Neuronal stem cell (in vitro differentiated cells): ENCODE measurements at regions not wholly inside any gene's neighbourhood (a gene's known extent, or its start where the extent isn't known, plus 50 kb on each side); places are given as distances from the start of the nearest gene placed in this dataset.

Experiments
- DNase-seq: peaks from one replicate; pipeline ENCODE4 v3.0.0-alpha.2; 2013; ENCODE audit warnings: low spot score
- H2AFZ ChIP-seq: one replicate; pipeline ENCODE4 v1.6.1; 2013; ENCODE audit warnings: mild to moderate bottlenecking, low read length, inconsistent platforms
- H2AK5ac ChIP-seq: 2 replicates; pipeline ENCODE4 v1.6.1; 2013; ENCODE audit warnings: low read depth, mild to moderate bottlenecking, inconsistent platforms, low read length, moderate library complexity, mixed read lengths
- H2BK120ac ChIP-seq: 2 replicates; pipeline ENCODE4 v1.6.1; 2013; ENCODE audit warnings: low read depth, mild to moderate bottlenecking, inconsistent platforms, low read length, moderate library complexity, mixed read lengths
- H2BK12ac ChIP-seq: one replicate; pipeline ENCODE4 v1.6.1; 2013; ENCODE audit warnings: low read length, inconsistent platforms
- H2BK15ac ChIP-seq: 2 replicates; pipeline ENCODE4 v1.6.1; 2013; ENCODE audit warnings: mild to moderate bottlenecking, low read length, inconsistent platforms, mixed read lengths
- H2BK5ac ChIP-seq: one replicate; pipeline ENCODE4 v1.6.1; 2013; ENCODE audit warnings: inconsistent platforms, mild to moderate bottlenecking, low read length, moderate library complexity
- H3K14ac ChIP-seq: one replicate; pipeline ENCODE4 v1.6.1; 2013; ENCODE audit warnings: low read length, inconsistent platforms
- H3K18ac ChIP-seq: 2 replicates; pipeline ENCODE4 v1.6.1; 2013; ENCODE audit warnings: low read length, inconsistent platforms
- H3K23ac ChIP-seq: 2 replicates; pipeline ENCODE4 v1.6.1; 2013; ENCODE audit warnings: low read depth, mild to moderate bottlenecking, mixed read lengths, low read length, inconsistent platforms; ENCODE audit not compliant: poor library complexity
- H3K27ac ChIP-seq: replicated peaks from 3 replicates; pipeline ENCODE4 v1.5.1; 2013; ENCODE audit warnings: low read length, inconsistent platforms
- H3K27me3 ChIP-seq, 3 experiments: 2 replicates each; pipeline ENCODE4 v1.6.1; 2013; ENCODE audit warnings: low read length in 3 of 3, mild to moderate bottlenecking in 2 of 3, inconsistent platforms in 1 of 3, low read depth in 1 of 3, mixed read lengths in 1 of 3, moderate library complexity in 1 of 3; ENCODE audit not compliant: control insufficient read depth in 3 of 3, insufficient read depth in 3 of 3
- H3K36me3 ChIP-seq, 2 donors: replicated peaks in 1 of 2; 2 replicates each; pipeline ENCODE4 v1.6.1; 2013; ENCODE audit warnings: low read length in 2 of 2; ENCODE audit not compliant: control insufficient read depth in 2 of 2, insufficient read depth in 2 of 2
- H3K4ac ChIP-seq: 2 replicates; pipeline ENCODE4 v1.6.1; 2013; ENCODE audit warnings: inconsistent platforms, mild to moderate bottlenecking, low read length, moderate library complexity
- H3K4me1 ChIP-seq, 2 donors: 1 replicate in 1 of 2; 2 replicates in 1 of 2; pipeline ENCODE4 v1.6.1; 2013; ENCODE audit warnings: low read length in 2 of 2, low read depth in 1 of 2; ENCODE audit not compliant: control insufficient read depth in 2 of 2, insufficient read depth in 1 of 2
- H3K4me2 ChIP-seq: one replicate; pipeline ENCODE4 v1.6.1; 2013; ENCODE audit warnings: mild to moderate bottlenecking, low read length, inconsistent platforms; ENCODE audit not compliant: insufficient read depth, poor library complexity, severe bottlenecking
- H3K4me3 ChIP-seq, 2 donors: 2 replicates each; pipeline ENCODE4 v1.5.1; 2013; ENCODE audit warnings: low read length in 2 of 2, mild to moderate bottlenecking in 2 of 2, inconsistent platforms in 1 of 2, moderate library complexity in 1 of 2
- H3K79me1 ChIP-seq: one replicate; pipeline ENCODE4 v1.6.1; 2013; ENCODE audit warnings: low read depth, mild to moderate bottlenecking, inconsistent platforms, low read length, moderate library complexity
- H3K9ac ChIP-seq: one replicate; pipeline ENCODE4 v1.6.1; 2013; ENCODE audit warnings: mild to moderate bottlenecking, low read depth, low read length, inconsistent platforms; ENCODE audit not compliant: poor library complexity
- H3K9me3 ChIP-seq, 2 donors: replicated peaks in 1 of 2; 2 replicates each; pipeline versions ENCODE3 to v1.6.1; 2013; ENCODE audit warnings: low read length in 2 of 2, mild to moderate bottlenecking in 2 of 2, inconsistent platforms in 1 of 2, low read depth in 1 of 2, mixed read lengths in 1 of 2, moderate library complexity in 1 of 2; ENCODE audit not compliant: control insufficient read depth in 2 of 2, insufficient read depth in 1 of 2
- H4K8ac ChIP-seq: one replicate; pipeline ENCODE4 v1.6.1; 2013; ENCODE audit warnings: low read depth, mild to moderate bottlenecking, inconsistent platforms, low read length, moderate library complexity
- H4K91ac ChIP-seq: one replicate; pipeline ENCODE4 v1.6.1; 2013; ENCODE audit warnings: low read length, low read depth, mild to moderate bottlenecking, inconsistent platforms; ENCODE audit not compliant: poor library complexity
- WGBS, 2 donors: extraction: QIAGEN DNeasy Blood & Tissue Kit; methylation state at CpG; one replicate each; pipeline ENCODE4 v1.1.7; 2013; ENCODE audit warnings: missing lambda C conversion rate in 2 of 2, mixed read lengths in 1 of 2; ENCODE audit not compliant: insufficient read length in 2 of 2, insufficient replicate concordance in 1 of 2; ENCODE audit errors: extremely low coverage in 2 of 2; 5-methylcytosine and 5-hydroxymethylcytosine counted together

DNA sequence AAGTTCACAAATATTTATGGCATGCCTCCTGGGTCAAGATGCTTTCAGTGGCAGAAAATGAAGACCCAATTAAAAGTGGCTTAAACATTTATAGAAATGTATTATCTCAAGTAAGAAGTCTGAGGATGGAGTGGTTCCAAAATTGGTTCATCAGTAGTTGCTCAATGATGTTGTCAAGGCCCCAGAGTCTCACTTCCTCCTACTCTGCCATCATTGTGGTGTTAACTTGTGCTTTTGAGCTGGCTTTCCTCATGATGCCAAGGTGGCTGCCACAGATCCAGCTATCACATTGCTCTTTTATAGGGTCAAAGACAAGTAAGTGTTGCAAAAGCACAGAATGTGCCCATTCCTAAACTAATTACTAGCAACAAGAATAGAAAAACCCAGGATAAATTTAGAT lies 404.6 kb upstream of the NRP1 start:
- H3K23ac ChIP-seq: no peak overlapping the region
- H3K4me3 ChIP-seq: no peak overlapping the region
- no peak for DNase-seq
- H3K14ac ChIP-seq: no peak overlapping the region
- H3K4ac ChIP-seq: no peak overlapping the region
- H3K79me1 ChIP-seq: no peaks in the 10 kb centered on the region
- no peak overlapping the region for H3K9ac ChIP-seq
- no peaks in the 10 kb centered on the region for H3K4me1 ChIP-seq
- no peaks in the 10 kb centered on the region for H3K27me3 ChIP-seq
- H2BK12ac ChIP-seq: no peak overlapping the region
- H3K9me3 ChIP-seq: no peaks in the 10 kb centered on the region
- H2AFZ ChIP-seq: no peak overlapping the region
- H2BK120ac ChIP-seq: no peak overlapping the region
- no peak overlapping the region for H4K8ac ChIP-seq
- H3K18ac ChIP-seq: no peak overlapping the region
- no peaks in the 10 kb centered on the region for H3K36me3 ChIP-seq
- H2AK5ac ChIP-seq: no peak overlapping the region
- H4K91ac ChIP-seq: no peak overlapping the region
- no peak overlapping the region for H3K27ac ChIP-seq
- H3K4me2 ChIP-seq: no peak overlapping the region
- no peak overlapping the region for H2BK5ac ChIP-seq
- H2BK15ac ChIP-seq: no peak overlapping the region

DNA sequence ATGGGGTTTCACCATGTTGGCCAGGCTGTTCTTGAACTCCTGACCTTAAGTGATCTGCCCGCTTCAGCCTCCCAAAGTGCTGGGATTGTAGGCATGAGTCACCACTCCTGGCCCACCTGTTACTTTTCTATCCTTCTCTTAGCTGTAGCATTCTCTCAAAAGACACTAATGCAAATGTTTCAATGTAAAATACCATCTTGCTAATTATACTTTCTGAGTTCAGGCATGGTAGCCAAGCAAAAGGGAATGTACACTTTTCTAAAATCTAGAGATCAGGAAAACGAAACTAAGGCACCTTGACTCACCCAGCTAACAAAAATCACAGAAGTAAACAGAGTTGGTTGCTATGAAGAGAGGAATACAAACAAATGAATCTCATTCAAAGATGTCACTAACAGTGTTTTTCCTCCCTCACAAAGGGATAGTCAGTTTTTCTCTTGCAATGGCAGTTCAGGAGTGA lies 401.0 kb upstream of the NRP1 start:
- no peak overlapping the region for H2AK5ac ChIP-seq
- no peaks in the 10 kb centered on the region for H3K27me3 ChIP-seq
- no peak overlapping the region for H3K14ac ChIP-seq
- no peak overlapping the region for H3K4me3 ChIP-seq
- H2BK5ac ChIP-seq: no peak overlapping the region
- no peak overlapping the region for H3K4me2 ChIP-seq
- no peak overlapping the region for H3K23ac ChIP-seq
- no peaks in the 10 kb centered on the region for H3K36me3 ChIP-seq
- H3K4me1 ChIP-seq: no peaks in the 10 kb centered on the region
- no peak overlapping the region for H3K18ac ChIP-seq
- no peak overlapping the region for H3K4ac ChIP-seq
- no peak overlapping the region for H4K8ac ChIP-seq
- no CpG with 5 or more reads among the region's 2 CpGs for WGBS, 2 donors
- H2BK12ac ChIP-seq: no peak overlapping the region
- no peak overlapping the region for H2AFZ ChIP-seq
- no peak overlapping the region for H4K91ac ChIP-seq
- H3K9ac ChIP-seq: no peak overlapping the region
- no peak overlapping the region for H3K27ac ChIP-seq
- H3K79me1 ChIP-seq: no peaks in the 10 kb centered on the region
- no peak for DNase-seq
- H2BK120ac ChIP-seq: no peak overlapping the region
- no peak overlapping the region for H2BK15ac ChIP-seq
- no peaks in the 10 kb centered on the region for H3K9me3 ChIP-seq

DNA sequence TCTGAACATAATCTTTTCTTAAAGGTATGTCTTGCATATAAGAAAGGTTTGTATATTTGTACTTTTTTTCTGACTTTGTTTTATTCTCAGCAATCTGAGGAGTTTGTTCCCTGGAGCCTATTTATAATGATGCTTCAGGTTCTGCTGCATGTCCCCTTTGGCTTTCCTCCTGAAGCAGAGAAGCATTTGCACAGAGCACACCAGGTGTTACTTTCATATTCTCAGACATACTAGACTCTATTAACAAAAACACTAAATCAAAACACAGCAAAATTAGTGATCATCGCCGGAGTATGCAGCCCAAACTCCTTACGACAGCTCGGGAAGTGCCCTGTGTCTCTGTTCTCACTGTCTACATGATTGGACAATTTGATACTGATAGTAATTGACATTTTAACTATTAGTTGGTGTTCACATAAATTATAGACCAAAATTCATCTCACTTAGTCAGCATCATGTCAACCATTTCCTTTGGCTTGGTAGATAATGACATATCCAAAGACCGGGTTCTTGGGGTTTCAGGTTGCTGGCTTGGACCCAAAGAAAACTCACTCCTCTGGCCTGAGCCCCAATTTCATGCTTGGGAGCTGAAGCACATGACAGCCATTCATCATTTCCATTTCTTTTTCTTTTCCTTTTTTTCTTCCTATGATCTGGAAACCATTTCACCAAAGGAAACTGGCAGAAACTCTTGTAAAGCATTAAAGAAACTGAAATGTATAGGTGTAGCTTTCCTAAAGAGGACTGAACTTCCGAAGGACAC lies 400.1 kb upstream of the NRP1 start:
- Histone ChIP-seq H2BK15ac (no peak overlapping the region), H3K9ac (no peak overlapping the region), H4K8ac (no peak overlapping the region), H3K27ac (no peak overlapping the region), H3K23ac (no peak overlapping the region), H3K79me1 (no peaks in the 10 kb centered on the region), H3K14ac (no peak overlapping the region), H3K4me1 (no peaks in the 10 kb centered on the region), H3K9me3 (no peaks in the 10 kb centered on the region), H2BK12ac (no peak overlapping the region), H3K4me3 (no peak overlapping the region), H3K4me2 (no peak overlapping the region), H3K18ac (no peak overlapping the region), H4K91ac (no peak overlapping the region), H3K36me3 (no peaks in the 10 kb centered on the region), H2AK5ac (no peak overlapping the region), H2BK5ac (no peak overlapping the region), H3K27me3 (no peaks in the 10 kb centered on the region), H2AFZ (no peak overlapping the region), H2BK120ac (no peak overlapping the region), H3K4ac (no peak overlapping the region)
- DNase-seq: no peak
- no CpG with 5 or more reads among the region's 6 CpGs for WGBS, 2 donors

DNA sequence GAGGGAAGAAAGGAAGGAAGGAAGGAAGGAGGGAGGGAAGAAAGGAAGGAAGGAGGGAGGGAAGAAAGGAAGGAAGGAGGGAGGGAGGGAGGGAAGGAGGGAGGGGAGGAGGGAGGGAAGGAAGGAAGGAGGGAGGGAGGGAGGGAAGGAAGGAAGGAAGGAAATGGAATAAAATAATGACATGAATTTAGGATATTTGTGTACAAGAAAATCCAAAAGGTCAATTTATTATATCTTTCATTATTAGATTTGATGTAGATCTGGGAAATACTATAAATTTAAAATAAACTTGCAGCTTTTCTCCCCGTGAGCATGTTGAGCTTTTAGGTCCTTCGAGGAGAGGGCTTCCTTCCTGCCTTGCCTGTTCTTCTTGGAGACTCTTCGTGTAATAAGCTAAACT lies 398.6 kb upstream of the NRP1 start:
- no CpG with 5 or more reads among the region's 3 CpGs for WGBS, 2 donors
- Histone ChIP-seq H3K36me3 (no peaks in the 10 kb centered on the region), H2BK12ac (no peak overlapping the region), H3K9me3 (peaks cover 0 to under 1% of the 10 kb centered on the region in 2 donors), H3K27me3 (no peaks in the 10 kb centered on the region), H3K4me1 (no peaks in the 10 kb centered on the region), H2AK5ac (no peak overlapping the region), H4K91ac (no peak overlapping the region), H3K4me2 (no peak overlapping the region), H3K4me3 (no peak overlapping the region), H2BK120ac (no peak overlapping the region), H2AFZ (no peak overlapping the region), H2BK5ac (no peak overlapping the region), H3K27ac (no peak overlapping the region), H3K23ac (no peak overlapping the region), H3K79me1 (no peaks in the 10 kb centered on the region), H3K4ac (no peak overlapping the region), H4K8ac (no peak overlapping the region), H3K9ac (no peak overlapping the region), H2BK15ac (no peak overlapping the region), H3K18ac (no peak overlapping the region), H3K14ac (no peak overlapping the region)
- no peak for DNase-seq
